ENCODE measurements at regions not wholly inside any gene's neighbourhood (a gene's known extent, or its start where the extent isn't known, plus 50 kb on each side); places are given as distances from the start of the nearest gene placed in this dataset.

DNA sequence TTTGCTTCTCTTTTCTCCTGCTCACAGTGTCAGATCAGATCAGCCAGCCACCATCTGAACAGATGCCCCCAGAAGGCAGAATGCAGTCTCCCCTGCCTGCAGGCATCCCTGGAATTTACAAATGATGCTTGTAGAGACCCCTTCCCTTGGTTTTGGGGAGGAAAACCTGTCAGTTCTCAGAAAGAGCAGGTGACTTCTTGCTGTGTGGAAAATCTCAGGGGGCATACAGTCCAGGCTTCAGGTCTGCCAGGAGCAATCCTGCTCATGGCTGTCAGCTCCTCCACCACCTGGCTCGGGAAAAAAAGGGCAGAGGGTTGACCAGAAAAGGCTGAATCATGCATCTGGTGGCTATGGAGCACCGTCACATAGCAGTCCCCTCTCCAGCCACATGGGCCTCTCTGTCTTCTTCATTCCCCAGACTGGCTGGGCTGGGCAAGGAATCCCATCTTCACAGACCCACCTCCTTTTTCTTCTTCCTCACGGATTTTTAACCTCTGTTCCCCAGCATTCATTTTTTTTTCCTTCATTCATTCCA is 107.0 kb downstream of the KCNF1 start:
- DNase-seq = no peak

DNA sequence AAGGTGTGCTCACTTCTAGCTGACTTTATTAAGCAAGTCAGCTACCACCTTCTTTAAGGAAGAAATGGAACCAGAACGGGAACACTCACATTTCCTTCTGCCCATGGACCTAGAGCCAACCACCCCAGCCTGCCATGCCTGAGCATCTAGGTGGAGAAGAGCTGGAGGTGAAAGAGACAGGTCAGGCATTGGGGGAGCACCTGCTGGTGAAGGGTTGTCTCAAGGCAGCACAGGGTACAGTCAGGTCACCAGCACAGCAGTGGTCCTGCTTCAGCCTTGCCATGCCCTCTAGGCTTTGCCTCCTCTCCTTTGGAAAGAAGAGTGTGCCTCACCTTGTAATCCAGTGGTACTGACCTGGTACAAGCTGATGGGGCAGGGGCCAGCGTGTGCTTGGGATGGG is 107.9 kb downstream of the KCNF1 start:
- no peak for DNase-seq

- no peak for DNase-seq
Observed at GRCh38 chr2:11022064-11022463, 110.3 kb downstream of the KCNF1 start.

DNA sequence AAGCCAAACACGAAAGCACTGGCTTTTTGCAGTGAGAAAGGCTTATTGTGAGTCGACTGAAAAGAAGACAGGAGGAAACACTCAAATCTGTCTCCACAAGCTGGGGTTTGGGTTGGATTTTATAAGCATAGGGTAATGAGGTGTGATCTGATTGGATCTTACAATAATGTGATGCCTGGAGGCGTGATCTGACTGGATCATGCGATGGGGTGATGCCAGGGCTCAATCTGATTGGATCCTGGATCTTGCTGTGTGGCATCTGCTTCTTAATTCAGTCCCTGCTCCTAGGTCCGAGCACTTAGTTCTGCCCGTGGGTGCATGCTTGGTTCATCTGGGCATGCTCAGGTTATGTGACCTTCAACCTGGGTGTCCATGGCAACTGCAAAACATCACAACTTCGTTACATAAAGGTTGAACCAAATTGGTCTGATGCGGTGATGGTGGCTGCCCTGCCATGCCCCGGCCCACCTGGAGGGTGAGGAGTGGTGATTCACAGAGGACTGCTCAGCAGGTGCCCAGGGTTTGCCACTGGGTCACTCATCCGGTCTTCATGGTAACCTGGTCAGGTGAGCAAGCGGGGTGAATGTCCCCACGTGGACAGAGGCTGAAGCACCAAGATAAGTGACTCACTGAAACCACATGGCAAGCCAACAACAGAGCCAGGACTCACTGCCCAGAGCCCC is 111.0 kb downstream of the KCNF1 start:
- DNase-seq = no peak

DNA sequence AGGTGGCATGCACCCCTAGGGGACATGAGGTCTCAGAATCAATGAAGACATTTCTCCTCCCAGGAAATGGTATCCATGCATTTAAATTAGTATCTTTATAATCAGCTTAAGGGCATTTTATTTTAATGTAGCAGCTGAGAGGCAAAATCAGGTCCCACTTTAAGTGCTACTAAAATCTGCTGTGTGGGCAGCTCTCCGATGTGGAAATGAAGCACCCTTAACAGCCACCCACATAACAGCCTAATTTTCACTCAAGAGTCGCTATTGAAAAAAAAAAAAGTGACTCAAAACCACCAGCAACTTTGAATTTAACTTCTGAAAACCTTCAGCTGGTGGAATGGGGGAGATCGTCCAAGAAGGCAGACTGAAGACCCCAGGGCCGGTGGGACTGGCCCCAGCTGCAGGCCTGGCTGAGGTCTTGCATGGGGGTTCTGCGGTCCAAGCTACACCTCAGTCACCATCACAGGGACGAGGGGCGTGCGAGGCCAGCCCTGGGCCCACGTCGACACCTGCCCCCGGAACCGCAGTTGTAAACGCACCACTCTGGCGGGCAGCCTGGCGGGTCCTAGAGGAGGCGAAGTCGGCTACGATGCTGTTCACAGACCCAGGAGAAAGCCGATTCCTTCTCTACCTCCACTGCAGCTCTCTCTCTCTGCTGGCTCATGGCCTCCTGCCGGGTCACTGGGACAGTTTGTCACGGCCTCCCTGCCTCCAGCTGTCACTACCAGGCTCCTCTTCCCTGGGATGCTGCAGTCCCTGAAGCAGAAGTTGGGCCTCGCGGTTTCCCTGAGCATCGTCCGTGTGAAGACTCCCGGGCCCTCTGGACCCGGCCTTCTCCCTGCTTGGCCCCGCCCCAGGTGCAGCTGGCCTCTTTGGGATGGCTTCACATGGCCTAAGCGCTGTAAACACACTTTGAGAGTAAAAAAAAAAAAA is 111.9 kb downstream of the KCNF1 start:
- no peak for DNase-seq

DNA sequence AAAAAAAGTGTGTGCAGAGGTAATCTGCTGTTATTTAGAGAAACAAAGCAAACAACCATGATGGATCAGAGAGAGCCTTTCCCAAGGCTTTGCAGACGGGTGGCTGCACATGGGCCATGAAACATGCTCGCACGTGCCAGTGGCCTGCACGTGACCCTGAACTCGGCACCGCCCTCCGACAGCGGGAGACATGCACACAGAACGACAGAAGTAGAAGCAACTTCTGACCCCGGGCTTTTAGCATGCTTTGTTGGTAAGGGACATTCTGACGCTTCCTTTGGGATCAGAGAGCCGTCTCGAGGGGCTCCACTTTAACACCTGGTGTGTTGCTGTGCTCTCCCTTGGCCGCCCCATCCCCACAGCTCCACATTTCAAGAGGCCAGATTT is 112.5 kb downstream of the KCNF1 start:
- no peak for DNase-seq

- DNase-seq = no peak
Observed at GRCh38 chr2:11024687-11025086, 113.0 kb downstream of the KCNF1 start.

DNA sequence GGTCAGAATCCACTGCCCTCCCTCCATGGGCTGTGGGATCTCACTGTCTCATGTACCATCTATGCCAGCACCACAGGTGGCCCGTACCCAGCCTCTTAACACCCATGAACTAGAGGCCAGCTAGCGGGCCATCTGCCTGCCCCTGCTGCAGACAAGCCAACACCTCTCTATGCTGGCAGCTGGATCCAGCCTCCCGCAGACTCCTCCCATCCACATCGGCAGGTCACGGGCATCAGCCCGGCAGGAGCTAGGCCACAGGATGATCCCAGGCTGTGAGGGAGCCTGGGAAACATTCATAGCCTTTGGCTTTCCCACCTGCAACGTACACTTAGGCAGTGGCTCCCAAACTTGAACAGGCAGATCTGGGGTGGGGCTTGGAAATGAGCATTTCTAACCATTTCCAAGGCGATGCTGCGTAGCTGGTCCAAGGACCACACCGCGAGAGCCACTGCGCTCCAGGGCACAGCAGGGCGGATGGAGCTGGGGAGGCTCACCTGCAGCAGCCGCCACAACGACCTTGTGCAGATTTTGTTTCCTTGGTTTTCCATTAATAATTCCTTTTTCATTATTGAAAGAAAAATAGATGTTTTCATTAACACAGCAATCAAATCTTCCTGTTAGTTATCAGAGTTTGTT is 114.7 kb downstream of the KCNF1 start:
- no peak for DNase-seq

DNA sequence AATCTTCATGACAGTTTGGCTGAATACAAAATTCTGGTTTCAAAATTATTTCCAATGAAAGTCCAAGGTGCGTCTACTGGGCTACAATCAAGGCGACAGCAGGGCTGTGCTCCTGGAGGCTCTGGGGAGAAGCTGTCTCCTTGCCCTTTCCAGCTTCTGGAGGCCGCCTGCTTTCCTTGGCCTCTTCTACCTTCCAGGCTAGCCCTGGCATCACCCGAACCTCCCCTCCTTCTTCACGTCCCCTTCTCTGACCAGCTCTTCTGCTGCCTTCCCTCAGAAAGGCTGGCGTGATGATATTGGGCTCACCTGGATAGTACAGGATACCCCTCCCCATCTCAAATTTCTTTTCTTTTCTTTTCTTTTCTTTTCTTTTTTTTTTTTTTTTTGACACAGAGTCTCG is 115.5 kb downstream of the KCNF1 start:
- DNase-seq = no peak

GRCh38 chr2:11028407-11028916 is 116.7 kb downstream of the KCNF1 start:
- DNase-seq = no peak

DNA sequence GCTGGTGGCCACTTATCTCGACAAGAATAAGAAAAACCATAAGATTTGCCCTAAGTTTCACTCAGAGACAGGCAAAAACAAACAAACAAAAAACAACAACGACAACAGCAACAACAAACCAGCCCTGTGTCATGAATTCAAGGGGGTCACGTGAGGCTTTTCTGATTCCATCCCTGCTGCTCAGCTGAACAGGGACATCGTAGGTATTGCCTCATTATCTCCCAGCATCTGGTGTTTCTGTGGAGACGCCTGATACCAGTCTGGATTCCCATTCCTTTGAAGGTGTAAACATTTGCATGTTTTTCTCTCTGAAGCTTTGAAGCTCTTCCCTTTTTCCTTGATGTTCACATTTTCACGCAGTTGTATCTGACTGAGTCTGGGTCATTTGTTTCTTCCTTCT is 117.4 kb downstream of the KCNF1 start:
- DNase-seq = no peak

GRCh38 chr2:11030036-11030435 is 118.3 kb downstream of the KCNF1 start:
- no peak for DNase-seq

DNA sequence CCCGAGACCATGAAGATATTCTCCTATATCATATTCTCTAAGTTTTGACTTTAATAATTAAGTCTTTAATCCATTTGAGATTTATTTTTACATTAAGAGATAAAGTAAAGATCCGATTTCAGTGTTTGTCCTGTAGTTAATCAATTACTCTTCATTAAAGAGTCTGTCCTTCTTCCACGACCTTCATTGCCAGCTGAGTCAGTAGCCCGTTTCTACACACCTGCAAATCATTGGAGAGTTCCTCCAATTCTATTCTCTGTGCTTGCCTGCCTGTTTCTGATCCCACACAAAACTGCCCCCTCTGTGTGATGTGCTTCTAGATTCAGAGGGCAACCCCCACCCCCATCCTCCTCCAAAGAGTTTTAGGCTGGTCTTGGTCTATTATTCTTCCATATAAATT is 119.2 kb downstream of the KCNF1 start:
- no peak for DNase-seq

DNA sequence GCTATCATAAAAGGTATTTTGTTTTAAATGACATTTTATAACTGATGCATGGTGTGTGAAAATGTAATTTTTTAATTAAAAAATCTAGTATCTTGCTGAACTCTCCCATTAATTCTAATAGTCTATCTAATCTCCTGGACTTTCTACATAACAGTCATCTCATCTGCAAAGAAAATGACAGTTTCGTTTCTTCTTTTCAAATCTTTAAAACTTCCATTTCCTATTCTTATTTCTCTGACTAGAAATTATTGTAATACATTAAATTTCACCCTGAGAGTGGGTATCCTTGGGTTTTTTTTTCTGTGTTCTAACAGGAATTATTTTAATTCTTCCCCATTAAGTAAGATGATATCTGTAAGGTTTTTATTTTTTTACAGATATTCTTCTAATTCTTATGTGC is 120.1 kb downstream of the KCNF1 start:
- DNase-seq = no peak

- no peak for DNase-seq
Observed at GRCh38 chr2:11032396-11032795, 120.7 kb downstream of the KCNF1 start.

GRCh38 chr2:11033114-11033513 is 121.4 kb downstream of the KCNF1 start:
- no peak for DNase-seq

DNA sequence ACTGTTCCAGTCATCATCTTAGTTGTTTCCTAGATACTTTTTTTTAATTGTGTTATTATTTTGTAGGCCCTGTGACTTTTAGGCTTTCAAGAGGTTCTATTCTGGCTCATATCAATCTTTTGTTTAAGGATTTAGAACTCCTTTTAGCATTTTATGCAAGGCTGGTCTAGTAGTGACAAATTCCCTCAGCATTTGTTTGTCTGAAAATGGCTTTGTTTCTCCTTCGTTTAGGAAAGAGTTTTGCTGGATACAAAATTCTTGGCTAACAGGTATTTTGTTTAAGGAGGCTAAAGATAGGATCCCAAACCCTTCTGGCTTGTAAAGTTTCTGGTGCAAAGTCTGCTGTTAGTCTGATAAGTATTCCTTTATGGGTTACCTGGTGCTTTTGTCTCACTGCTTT is 116.6 kb upstream of the SLC66A3 start:
- DNase-seq = no peak

DNA sequence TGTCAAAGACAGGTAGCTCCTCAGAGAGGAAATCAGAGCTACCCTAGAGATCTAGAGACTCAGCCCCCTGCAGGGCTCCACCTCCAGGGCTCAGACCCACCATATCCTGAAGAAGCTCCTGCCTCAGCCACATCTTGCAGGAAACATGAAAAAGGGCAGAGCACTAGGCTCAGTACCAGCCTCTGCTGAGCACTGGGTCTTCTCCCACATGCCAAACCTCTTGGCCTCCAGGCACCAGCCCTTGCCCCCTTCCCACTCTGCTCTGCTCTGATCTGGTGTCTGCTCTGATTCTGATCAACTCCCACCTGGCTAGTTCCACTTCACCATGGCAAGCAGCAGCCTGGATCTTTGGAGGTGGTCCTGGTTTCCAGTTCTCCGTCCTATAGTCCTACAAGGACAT is 114.3 kb upstream of the SLC66A3 start:
- no peak for DNase-seq

- no peak for DNase-seq
Observed at GRCh38 chr2:11042841-11043240, 112.4 kb upstream of the SLC66A3 start.

GRCh38 chr2:11043245-11043644 is 112.0 kb upstream of the SLC66A3 start:
- no peak for DNase-seq

DNA sequence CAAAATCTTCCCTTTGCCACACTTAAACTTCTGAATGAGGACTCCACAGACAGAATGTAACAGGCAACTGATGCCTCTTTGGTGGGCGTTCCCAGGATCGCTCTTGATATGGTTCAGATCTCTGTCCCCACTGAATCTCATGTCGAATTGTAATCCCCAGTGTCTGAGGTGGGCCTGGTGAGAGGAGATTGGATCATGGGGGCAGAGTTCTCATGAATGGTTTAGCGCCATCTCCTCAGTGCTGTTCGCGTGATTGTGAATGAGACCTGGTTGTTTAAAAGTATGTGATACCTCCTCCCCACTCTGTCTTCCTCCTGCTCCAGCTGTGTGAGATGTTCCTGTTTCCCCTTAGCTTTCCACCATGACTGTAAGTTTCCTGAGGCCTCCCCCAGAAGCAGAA is 111.1 kb upstream of the SLC66A3 start:
- no peak for DNase-seq

GRCh38 chr2:11045294-11045693 is 110.0 kb upstream of the SLC66A3 start:
- DNase-seq = no peak

DNA sequence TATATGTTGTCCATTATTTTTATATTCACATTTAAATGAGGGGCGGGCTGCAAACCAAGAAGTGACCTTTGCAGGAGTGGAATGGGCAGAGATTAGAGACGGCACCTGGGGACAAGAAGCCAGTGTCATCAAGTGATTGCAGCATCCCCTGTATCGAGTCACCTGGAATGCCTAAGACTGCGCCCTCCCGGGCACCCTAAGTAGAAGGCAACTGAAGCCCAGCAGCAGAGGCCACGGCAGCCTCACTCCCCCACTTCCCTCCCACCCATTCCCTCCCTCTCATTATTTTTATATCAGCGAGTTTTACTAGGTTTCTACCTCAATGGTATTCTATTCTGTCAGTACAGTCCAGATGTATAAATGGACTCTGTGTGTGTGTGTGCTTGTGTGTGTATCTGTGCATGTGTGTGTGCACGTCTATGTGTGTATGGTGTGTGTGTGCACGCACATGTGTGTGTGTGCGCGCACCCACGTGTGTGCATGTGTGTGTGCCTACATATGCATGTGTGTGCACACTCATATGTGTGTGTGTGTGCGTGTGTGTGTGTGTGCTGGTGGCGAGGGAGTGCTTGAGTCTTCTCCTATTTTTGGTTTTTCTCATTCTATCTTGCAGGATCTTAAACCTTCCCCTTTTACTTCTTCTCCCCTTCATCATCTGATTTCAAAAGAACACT is 106.8 kb upstream of the SLC66A3 start:
- no peak for DNase-seq
